HepG2 (cell line): ENCODE measurements at regions not wholly inside any gene's neighbourhood (a gene's known extent, or its start where the extent isn't known, plus 50 kb on each side); places are given as distances from the start of the nearest gene placed in this dataset.

Source experiments
- ATAC-seq: fragments of 200-7000 bp; cut with Tn5 transposase; 3 replicates; pipeline ENCODE4 v1.9.1; 2020; ENCODE audit warnings: mild to moderate bottlenecking, moderate library complexity
- BruUV-seq: library from RNA; stranded (reverse); fragments of 400-500 nt; replicated peaks from 2 replicates; lab custom pipeline; 2021; lab: Mats Ljungman, UMichigan
- CTCF ChIA-PET: fragments of 300-600 bp; formaldehyde crosslinking; extraction: SDS; loops from one replicate; lab custom pipeline; 2021; ENCODE audit warnings: low total read pairs, inconsistent platforms, low intra/inter-chr PET ratio; lab: Yijun Ruan, JAX
- POLR2A ChIA-PET: fragments of 350-600 bp; sonication (Branson Sonifier 250); formaldehyde crosslinking; loops from one replicate; lab custom pipeline; 2020; ENCODE audit warnings: antibody characterized with exemption, inconsistent platforms; lab: Yijun Ruan, JAX
- DNase-seq: peaks from one replicate; pipeline ENCODE4 v3.0.0-alpha.2; 2015; ENCODE audit warnings: low spot score
- FAIRE-seq: peaks from 3 replicates; lab custom pipeline; 2011; peaks lifted over from hg19 to GRCh38; lab: Jason Lieb, UNC
- H2AFZ ChIP-seq: one replicate; pipeline ENCODE4 v1.6.1; 2011; ENCODE audit warnings: low read length, inconsistent platforms
- H3K27ac ChIP-seq: fragments of 300-600 bp; 3 replicates; pipeline ENCODE4 v1.8.0; 2011; ENCODE audit warnings: mixed run types, mild to moderate bottlenecking, mixed read lengths, low read length, inconsistent platforms; ENCODE audit not compliant: insufficient read depth; ENCODE audit errors: extremely low read length
- H3K27me3 ChIP-seq, 2 experiments: fragments of 200-600 bp in 1 of 2; 2 replicates in 1 of 2; 3 replicates in 1 of 2; pipeline versions ENCODE4 v1.6.0 to v1.8.0; 2011; ENCODE audit warnings: low read length in 2 of 2, mild to moderate bottlenecking in 2 of 2, moderate library complexity in 2 of 2, inconsistent platforms in 1 of 2; ENCODE audit not compliant: insufficient read depth in 2 of 2, control insufficient read depth in 1 of 2
- H3K36me3 ChIP-seq, 2 experiments: fragments of 200-600 bp in 1 of 2; replicated peaks in 1 of 2; 2 replicates in 1 of 2; 3 replicates in 1 of 2; pipeline versions ENCODE4 v1.5.1 to v1.8.0; 2011; ENCODE audit warnings: low read length in 2 of 2, inconsistent platforms in 1 of 2; ENCODE audit not compliant: insufficient read depth in 2 of 2, control insufficient read depth in 1 of 2
- H3K4me1 ChIP-seq: 2 replicates; pipeline ENCODE4 v1.5.1; 2012; ENCODE audit warnings: low read length, inconsistent platforms; ENCODE audit not compliant: insufficient read depth
- H3K4me2 ChIP-seq: 2 replicates; pipeline ENCODE4 v1.6.0; 2011; ENCODE audit warnings: low read depth, low read length, inconsistent platforms
- H3K4me3 ChIP-seq, 3 experiments: fragments of 200-600 bp in 1 of 3; sonication (generic), shearing (Covaris generic) in 1 of 3; replicated peaks in 1 of 3; 2 replicates each; pipeline ENCODE4 v1.5.1; 2011 to 2016; ENCODE audit warnings: low read length in 3 of 3, inconsistent platforms in 2 of 3, low read depth in 2 of 3, mild to moderate bottlenecking in 2 of 3, control low read depth in 1 of 3, mixed read lengths in 1 of 3; ENCODE audit not compliant: insufficient read depth in 1 of 3
- H3K79me2 ChIP-seq: one replicate; pipeline ENCODE4 v1.6.1; 2011; ENCODE audit warnings: low read length, inconsistent platforms; ENCODE audit not compliant: insufficient read depth
- H3K9ac ChIP-seq: 2 replicates; pipeline ENCODE4 v1.6.0; 2011; ENCODE audit warnings: mild to moderate bottlenecking, low read depth, low read length, inconsistent platforms; ENCODE audit not compliant: insufficient read depth
- H3K9me3 ChIP-seq: 2 replicates; pipeline ENCODE4 v1.5.1; 2012; ENCODE audit warnings: mild to moderate bottlenecking, low read length
- H4K20me1 ChIP-seq: 2 replicates; pipeline ENCODE4 v1.6.0; 2011; ENCODE audit warnings: inconsistent platforms, mild to moderate bottlenecking, low read length, moderate library complexity; ENCODE audit not compliant: insufficient read depth
- BCLAF1 ChIP-seq: fragments of 450-650 bp; IDR thresholded peaks from 2 replicates; pipeline ENCODE4 v1.6.1; 2017; ENCODE audit warnings: mild to moderate bottlenecking
- GATAD2A ChIP-seq: IDR thresholded peaks from 2 replicates; pipeline ENCODE4 v1.6.1; 2016
- TFDP1 ChIP-seq: IDR thresholded peaks from 2 replicates; pipeline ENCODE4 v1.6.1; 2016; ENCODE audit warnings: missing compliant biosample characterization, missing genetic modification reagents, borderline replicate concordance
- THYN1 ChIP-seq: sonication (generic); formaldehyde crosslinking; IDR thresholded peaks from 2 replicates; pipeline ENCODE4 v1.8.1; 2023; ENCODE audit warnings: low read depth, mild to moderate bottlenecking, moderate library complexity, missing genetic modification reagents, borderline replicate concordance
- ZNF580 ChIP-seq: IDR thresholded peaks from 2 replicates; pipeline ENCODE4 v1.6.1; 2016; ENCODE audit warnings: low read depth, borderline replicate concordance
- WGBS: methylation state at CpG from one replicate; pipeline ENCODE4 v1.1.6; 2017; ENCODE audit warnings: low lambda C conversion rate; 5-methylcytosine and 5-hydroxymethylcytosine counted together
- in situ Hi-C: cut with HindIII; loops from 2 replicates; pipeline ENCODE4 v1.10.0; 2017; ENCODE audit warnings: low pct_unique_long_range_greater_than_20kb; ENCODE audit not compliant: extremely low pct_ligation_motif_present
- intact Hi-C: fragments of 100-400 bp; cut with micrococcal nuclease; formaldehyde crosslinking; loops from one replicate; pipeline ENCODE4 v1.10.0; 2022; ENCODE audit not compliant: unreplicated experiment

GRCh38 chr19:29439688-29440550 lies 85.9 kb upstream of the VSTM2B start (continued):
- TF ChIP-seq ZNF580 (no peak), TFDP1 (CRISPR knock-in tag) (no peak), THYN1 (CRISPR knock-in tag) (no peak), BCLAF1 (no peak)

GRCh38 chr19:29442094-29442493 lies 83.7 kb upstream of the VSTM2B start:
- FAIRE-seq, result no peak
- no TSS peak for BruUV-seq
- H3K36me3 ChIP-seq, result no peaks in the 10 kb centered on the region
- H4K20me1 ChIP-seq, result no peaks in the 10 kb centered on the region
- peaks cover 0 to 3% of the 10 kb centered on the region in 2 experiments; a peak in 1 of 5 replicates for H3K27me3 ChIP-seq
- 0% methylated on average over 1 of the region's 7 CpGs for WGBS
- no peak overlapping the region for H3K9ac ChIP-seq
- in situ Hi-C loops, result no loop called here
- ATAC-seq, result no peak
- TF ChIP-seq GATAD2A (CRISPR knock-in tag), result no peak
- intact Hi-C loops, result no loop called here
- H3K9me3 ChIP-seq, result no peaks in the 10 kb centered on the region
- H3K4me2 ChIP-seq, result no peak overlapping the region
- ChIA-PET CTCF (no interaction called here), POLR2A (no interaction called here)
- no peaks in the 10 kb centered on the region for H3K79me2 ChIP-seq
- H3K4me1 ChIP-seq, result no peaks in the 10 kb centered on the region
- no peak for DNase-seq
- H2AFZ ChIP-seq, result no peak overlapping the region
- H3K27ac ChIP-seq, result no peak overlapping the region
- H3K4me3 ChIP-seq, result no peak overlapping the region
